IPS-20b (cell line): ENCODE measurements at regions not wholly inside any gene's neighbourhood (a gene's known extent, or its start where the extent isn't known, plus 50 kb on each side); places are given as distances from the start of the nearest gene placed in this dataset.

Experiments used
- H3K27ac ChIP-seq: one replicate; pipeline ENCODE4 v1.5.1; 2013; ENCODE audit warnings: low read length
- H3K27me3 ChIP-seq: 2 replicates; pipeline ENCODE4 v1.6.1; 2013; ENCODE audit warnings: mild to moderate bottlenecking, low read length, inconsistent platforms; ENCODE audit not compliant: insufficient read depth
- H3K36me3 ChIP-seq: 2 replicates; pipeline ENCODE4 v1.6.1; 2013; ENCODE audit warnings: low read depth, mild to moderate bottlenecking, inconsistent platforms, low read length, moderate library complexity; ENCODE audit not compliant: insufficient read depth
- H3K4me1 ChIP-seq: 2 replicates; pipeline ENCODE4 v1.6.1; 2013; ENCODE audit warnings: mild to moderate bottlenecking, control low read depth, inconsistent platforms, low read length, moderate library complexity; ENCODE audit not compliant: insufficient read depth
- H3K4me3 ChIP-seq: 2 replicates; pipeline ENCODE4 v1.5.1; 2013; ENCODE audit warnings: mild to moderate bottlenecking, low read length, inconsistent platforms
- H3K9ac ChIP-seq: 2 replicates; pipeline ENCODE4 v1.6.1; 2013; ENCODE audit warnings: low read depth, mild to moderate bottlenecking, inconsistent platforms, low read length, moderate library complexity
- H3K9me3 ChIP-seq: 2 replicates; pipeline ENCODE4 v1.6.1; 2013; ENCODE audit warnings: mild to moderate bottlenecking, low read depth, low read length, inconsistent platforms; ENCODE audit not compliant: insufficient read depth

GRCh38 chr19:32294871-32295438 is 50.5 kb upstream of the ZNF507 start:
- Histone ChIP-seq H3K4me3 (no peak overlapping the region), H3K9me3 (no peaks in the 10 kb centered on the region), H3K36me3 (no peaks in the 10 kb centered on the region), H3K9ac (no peak overlapping the region), H3K27ac (no peak overlapping the region), H3K4me1 (no peaks in the 10 kb centered on the region), H3K27me3 (no peaks in the 10 kb centered on the region)
